OCI-LY7 (cell line): ENCODE measurements at regions not wholly inside any gene's neighbourhood (a gene's known extent, or its start where the extent isn't known, plus 50 kb on each side); places are given as distances from the start of the nearest gene placed in this dataset.

Source experiments
- BruUV-seq: library from RNA; stranded (reverse); fragments of 400-500 nt; replicated peaks from 2 replicates; lab custom pipeline; 2021; lab: Mats Ljungman, UMichigan
- CTCF ChIA-PET: fragments of 300-600 bp; sonication (Branson Sonifier 250); formaldehyde crosslinking; loops from one replicate; lab custom pipeline; 2022; ENCODE audit warnings: antibody characterized with exemption; ENCODE audit not compliant: unreplicated experiment; lab: Charles Lee
- POLR2A ChIA-PET: fragments of 300-600 bp; sonication (Branson Sonifier 250); formaldehyde crosslinking; loops from one replicate; lab custom pipeline; 2022; ENCODE audit warnings: antibody characterized with exemption; lab: Charles Lee
- DNase-seq: peaks from one replicate; pipeline ENCODE4 v3.0.0-alpha.2; 2015; ENCODE audit warnings: low spot score
- H2AFZ ChIP-seq: fragments of 200-600 bp; sonication (generic), shearing (Covaris generic); 2 replicates; pipeline ENCODE4 v1.6.1; 2014; ENCODE audit warnings: mild to moderate bottlenecking, antibody characterized with exemption, low read length, moderate library complexity
- H3K27ac ChIP-seq: fragments of 200-600 bp; sonication (generic); 2 replicates; pipeline ENCODE4 v1.5.1; 2014; ENCODE audit warnings: mixed run types, low read depth, mild to moderate bottlenecking, moderate library complexity, low read length, inconsistent platforms; ENCODE audit not compliant: poor library complexity, severe bottlenecking
- H3K36me3 ChIP-seq: fragments of 200-600 bp; sonication (generic); 2 replicates; pipeline ENCODE4 v1.6.1; 2014; ENCODE audit warnings: mild to moderate bottlenecking, antibody characterized with exemption, low read length, moderate library complexity, mixed read lengths; ENCODE audit not compliant: insufficient read depth
- H3K4me1 ChIP-seq: fragments of 200-600 bp; sonication (generic); 2 replicates; pipeline ENCODE4 v1.5.1; 2014; ENCODE audit warnings: mild to moderate bottlenecking, low read length; ENCODE audit not compliant: insufficient read depth, poor library complexity, severe bottlenecking
- H3K4me2 ChIP-seq: fragments of 200-600 bp; sonication (generic); 2 replicates; pipeline ENCODE4 v1.6.1; 2014; ENCODE audit warnings: mild to moderate bottlenecking, low read length
- H3K4me3 ChIP-seq: fragments of 200-600 bp; sonication (generic); 2 replicates; pipeline ENCODE4 v1.5.1; 2014; ENCODE audit warnings: mild to moderate bottlenecking, low read depth, low read length; ENCODE audit not compliant: poor library complexity, severe bottlenecking
- H3K79me2 ChIP-seq: fragments of 200-600 bp; sonication (generic); 2 replicates; pipeline ENCODE4 v1.6.1; 2016; ENCODE audit warnings: low read depth, mild to moderate bottlenecking, low read length, moderate library complexity, mixed read lengths; ENCODE audit not compliant: insufficient read depth
- H3K9me2 ChIP-seq: fragments of 200-600 bp; sonication (generic); 2 replicates; pipeline ENCODE4 v1.6.1; 2016; ENCODE audit warnings: mild to moderate bottlenecking, low read length, mixed read lengths; ENCODE audit not compliant: insufficient read depth
- H3K9me3 ChIP-seq: fragments of 200-600 bp; sonication (generic); 2 replicates; pipeline ENCODE4 v1.6.1; 2014; ENCODE audit warnings: mild to moderate bottlenecking, mixed run types, low read length, mixed read lengths
- H4K20me1 ChIP-seq: fragments of 200-600 bp; sonication (generic); 2 replicates; pipeline ENCODE4 v1.6.1; 2014; ENCODE audit warnings: mild to moderate bottlenecking, antibody characterized with exemption, low read length, moderate library complexity, mixed read lengths; ENCODE audit not compliant: insufficient read depth
- CTCF ChIP-seq: fragments of 200-600 bp; sonication (generic); conservative IDR thresholded peaks from 2 replicates; pipeline ENCODE4 v1.5.1; 2014; ENCODE audit warnings: mild to moderate bottlenecking, antibody characterized with exemption, low read length, moderate library complexity, mixed read lengths
- EZH2phosphoT487 ChIP-seq: fragments of 200-600 bp; sonication (generic); IDR thresholded peaks from 2 replicates; pipeline ENCODE4 v1.6.1; 2018; ENCODE audit warnings: low read depth, borderline replicate concordance, mild to moderate bottlenecking, mixed run types, antibody characterized with exemption, low read length, moderate library complexity, mixed read lengths
- intact Hi-C: fragments of 100-400 bp; cut with micrococcal nuclease; formaldehyde crosslinking; loops from one replicate; pipeline ENCODE4 v1.10.0; 2022; ENCODE audit not compliant: unreplicated experiment

- H3K9me2 ChIP-seq: no peaks in the 10 kb centered on the region
- no peaks in the 10 kb centered on the region for H4K20me1 ChIP-seq
- BruUV-seq: no TSS peak
- no peak overlapping the region for H3K4me2 ChIP-seq
- CTCF ChIA-PET: no interaction called here
- POLR2A ChIA-PET: no interaction called here
- H3K27ac ChIP-seq: no peak overlapping the region
- no peaks in the 10 kb centered on the region for H3K4me1 ChIP-seq
- H3K9me3 ChIP-seq: no peaks in the 10 kb centered on the region
- H2AFZ ChIP-seq: no peak overlapping the region
- no peak for DNase-seq
- H3K36me3 ChIP-seq: no peaks in the 10 kb centered on the region
- TF ChIP-seq EZH2phosphoT487: no peak
- no peak overlapping the region for H3K4me3 ChIP-seq
- H3K79me2 ChIP-seq: no peaks in the 10 kb centered on the region
- intact Hi-C loops: no loop called here
Observed at GRCh38 chr13:76533251-76533650, 353.0 kb downstream of the KCTD12 start.

- Histone ChIP-seq H2AFZ (no peak overlapping the region), H3K4me2 (no peak overlapping the region), H3K9me3 (no peaks in the 10 kb centered on the region), H3K79me2 (no peaks in the 10 kb centered on the region), H3K4me1 (no peaks in the 10 kb centered on the region), H3K27ac (no peak overlapping the region), H3K4me3 (no peak overlapping the region), H3K9me2 (no peaks in the 10 kb centered on the region), H3K36me3 (no peaks in the 10 kb centered on the region), H4K20me1 (no peaks in the 10 kb centered on the region)
- CTCF ChIA-PET: no interaction called here
- POLR2A ChIA-PET: interaction anchor here (0.6 kb wide), 1 partner anchor 29 kb away, joined by 3 read pairs; no protein-coding TSS in a partner anchor
- DNase-seq: no peak
- intact Hi-C loops: no loop called here
- BruUV-seq: no TSS peak
- TF ChIP-seq CTCF (no peak), EZH2phosphoT487 (no peak)
Observed at GRCh38 chr13:76527041-76527440, 359.2 kb downstream of the KCTD12 start.

- no TSS peak for BruUV-seq
- CTCF ChIA-PET: no interaction called here
- TF ChIP-seq CTCF: no peak
- no peak for TF ChIP-seq EZH2phosphoT487
- Histone ChIP-seq H3K4me3 (no peak overlapping the region), H3K27ac (no peak overlapping the region), H3K79me2 (no peaks in the 10 kb centered on the region), H3K9me2 (no peaks in the 10 kb centered on the region), H2AFZ (no peak overlapping the region), H3K9me3 (no peaks in the 10 kb centered on the region), H3K36me3 (no peaks in the 10 kb centered on the region), H4K20me1 (no peaks in the 10 kb centered on the region), H3K4me2 (no peak overlapping the region), H3K4me1 (no peaks in the 10 kb centered on the region)
- POLR2A ChIA-PET: no interaction called here
- no peak for DNase-seq
- intact Hi-C loops: no loop called here
Observed at GRCh38 chr13:76523740-76524340, 362.4 kb downstream of the KCTD12 start.
